DND-41 (cell line): ENCODE measurements at regions not wholly inside any gene's neighbourhood (a gene's known extent, or its start where the extent isn't known, plus 50 kb on each side); places are given as distances from the start of the nearest gene placed in this dataset.

Source experiments
- EZH2 ChIP-seq: IDR thresholded peaks from 3 replicates; pipeline ENCODE4 v1.6.1; 2012; ENCODE audit warnings: borderline replicate concordance, low read depth, mild to moderate bottlenecking, moderate library complexity, low read length, inconsistent platforms; ENCODE audit not compliant: severe bottlenecking
- TF ChIP-seq, protein P1 (sequence below): IDR thresholded peaks from 2 replicates; pipeline ENCODE4 v1.5.1; 2012; ENCODE audit warnings: borderline replicate concordance, low read length, moderate library complexity, mild to moderate bottlenecking; ENCODE audit not compliant: poor library complexity, severe bottlenecking; ENCODE audit errors: extremely low read depth

DNA sequence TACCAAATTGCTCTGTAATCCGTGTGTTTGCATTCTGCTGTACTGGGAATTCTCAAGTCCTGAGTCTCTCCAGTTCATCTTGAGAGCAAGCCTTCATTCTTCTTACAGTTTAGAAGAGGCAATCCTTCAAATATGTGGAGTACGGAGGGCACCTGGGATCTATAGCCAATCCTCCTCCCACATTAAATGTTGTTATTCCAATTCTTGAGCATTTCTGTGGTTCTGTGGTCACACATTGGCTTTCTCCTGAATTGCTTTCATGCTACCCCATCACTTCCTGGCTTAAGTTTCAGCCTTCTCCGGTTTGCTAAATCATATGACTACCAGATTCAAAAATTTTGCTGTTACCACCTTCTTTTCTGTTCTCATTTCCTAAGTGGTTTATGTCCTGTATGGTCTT lies 611.1 kb downstream of the PCDH19 start:
- TF ChIP-seq, protein P1, sequence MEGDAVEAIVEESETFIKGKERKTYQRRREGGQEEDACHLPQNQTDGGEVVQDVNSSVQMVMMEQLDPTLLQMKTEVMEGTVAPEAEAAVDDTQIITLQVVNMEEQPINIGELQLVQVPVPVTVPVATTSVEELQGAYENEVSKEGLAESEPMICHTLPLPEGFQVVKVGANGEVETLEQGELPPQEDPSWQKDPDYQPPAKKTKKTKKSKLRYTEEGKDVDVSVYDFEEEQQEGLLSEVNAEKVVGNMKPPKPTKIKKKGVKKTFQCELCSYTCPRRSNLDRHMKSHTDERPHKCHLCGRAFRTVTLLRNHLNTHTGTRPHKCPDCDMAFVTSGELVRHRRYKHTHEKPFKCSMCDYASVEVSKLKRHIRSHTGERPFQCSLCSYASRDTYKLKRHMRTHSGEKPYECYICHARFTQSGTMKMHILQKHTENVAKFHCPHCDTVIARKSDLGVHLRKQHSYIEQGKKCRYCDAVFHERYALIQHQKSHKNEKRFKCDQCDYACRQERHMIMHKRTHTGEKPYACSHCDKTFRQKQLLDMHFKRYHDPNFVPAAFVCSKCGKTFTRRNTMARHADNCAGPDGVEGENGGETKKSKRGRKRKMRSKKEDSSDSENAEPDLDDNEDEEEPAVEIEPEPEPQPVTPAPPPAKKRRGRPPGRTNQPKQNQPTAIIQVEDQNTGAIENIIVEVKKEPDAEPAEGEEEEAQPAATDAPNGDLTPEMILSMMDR: no peak
- no peak for TF ChIP-seq EZH2
